ENCODE measurements at regions not wholly inside any gene's neighbourhood (a gene's known extent, or its start where the extent isn't known, plus 50 kb on each side); places are given as distances from the start of the nearest gene placed in this dataset.
"Not testable (repeated sequence)": the region's sequence is repeated elsewhere in the genome, so short reads cannot be mapped to it uniquely, and the experiment has no call there.

DNA sequence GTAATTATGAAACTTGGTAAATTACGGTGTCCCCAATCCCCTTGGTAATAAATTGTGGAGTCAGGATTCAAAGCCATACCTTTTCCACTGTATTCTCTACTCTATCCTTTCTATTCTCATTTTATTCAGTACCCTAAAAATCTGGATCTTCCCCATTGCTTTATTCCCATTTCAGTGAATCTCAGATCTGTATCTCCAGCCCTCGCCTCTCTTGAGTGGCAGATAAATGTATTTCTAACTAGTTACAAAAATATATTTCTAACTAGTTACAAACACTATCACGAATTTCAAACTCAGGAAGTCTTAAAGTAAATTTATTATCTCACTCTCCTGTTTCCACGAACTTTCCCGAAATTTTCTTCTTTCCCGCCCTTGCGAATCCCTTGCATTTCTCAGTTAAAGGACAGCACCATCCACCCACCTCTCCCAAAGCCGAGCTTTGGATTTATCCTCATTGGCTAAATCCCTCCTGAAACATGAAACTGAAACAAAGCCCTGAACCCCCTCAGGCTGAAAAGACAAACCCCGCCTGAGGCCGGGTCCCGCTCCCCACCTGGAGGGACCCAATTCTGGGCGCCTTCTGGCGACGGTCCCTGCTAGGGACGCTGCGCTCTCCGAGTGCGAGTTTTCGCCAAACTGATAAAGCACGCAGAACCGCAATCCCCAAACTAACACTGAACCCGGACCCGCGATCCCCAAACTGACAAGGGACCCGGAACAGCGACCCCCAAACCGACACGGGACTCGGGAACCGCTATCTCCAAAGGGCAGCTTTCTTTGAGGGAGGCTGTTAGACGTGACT lies 164.3 kb upstream of the PABPC3 start:
- TF ChIP-seq ZNF224 (CRISPR knock-in tag; IDR thresholded peaks at IDR 0.05) (no peak), MEF2D (CRISPR knock-in tag; IDR thresholded peaks at IDR 0.05) (no peak), NR2F6 (IDR thresholded peaks at IDR 0.05) (no peak), NR2F6 (CRISPR knock-in tag; IDR thresholded peaks at IDR 0.05) (no peak), ZFP1 (CRISPR knock-in tag; IDR thresholded peaks at IDR 0.05) (no peak), MXD4 (CRISPR knock-in tag; IDR thresholded peaks at IDR 0.05) (no peak)
- TF ChIP-seq, protein P1, sequence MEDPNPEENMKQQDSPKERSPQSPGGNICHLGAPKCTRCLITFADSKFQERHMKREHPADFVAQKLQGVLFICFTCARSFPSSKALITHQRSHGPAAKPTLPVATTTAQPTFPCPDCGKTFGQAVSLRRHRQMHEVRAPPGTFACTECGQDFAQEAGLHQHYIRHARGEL (CRISPR knock-in tag; IDR thresholded peaks at IDR 0.05), result no peak
- TF ChIP-seq, protein P2, sequence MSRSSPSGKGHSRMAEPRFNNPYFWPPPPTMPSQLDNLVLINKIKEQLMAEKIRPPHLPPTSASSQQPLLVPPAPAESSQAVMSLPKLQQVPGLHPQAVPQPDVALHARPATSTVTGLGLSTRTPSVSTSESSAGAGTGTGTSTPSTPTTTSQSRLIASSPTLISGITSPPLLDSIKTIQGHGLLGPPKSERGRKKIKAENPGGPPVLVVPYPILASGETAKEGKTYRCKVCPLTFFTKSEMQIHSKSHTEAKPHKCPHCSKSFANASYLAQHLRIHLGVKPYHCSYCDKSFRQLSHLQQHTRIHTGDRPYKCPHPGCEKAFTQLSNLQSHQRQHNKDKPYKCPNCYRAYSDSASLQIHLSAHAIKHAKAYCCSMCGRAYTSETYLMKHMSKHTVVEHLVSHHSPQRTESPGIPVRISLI (CRISPR knock-in tag; IDR thresholded peaks at IDR 0.05; ENCODE audit: borderline replicate concordance), result no peak
- TF ChIP-seq, protein P3, sequence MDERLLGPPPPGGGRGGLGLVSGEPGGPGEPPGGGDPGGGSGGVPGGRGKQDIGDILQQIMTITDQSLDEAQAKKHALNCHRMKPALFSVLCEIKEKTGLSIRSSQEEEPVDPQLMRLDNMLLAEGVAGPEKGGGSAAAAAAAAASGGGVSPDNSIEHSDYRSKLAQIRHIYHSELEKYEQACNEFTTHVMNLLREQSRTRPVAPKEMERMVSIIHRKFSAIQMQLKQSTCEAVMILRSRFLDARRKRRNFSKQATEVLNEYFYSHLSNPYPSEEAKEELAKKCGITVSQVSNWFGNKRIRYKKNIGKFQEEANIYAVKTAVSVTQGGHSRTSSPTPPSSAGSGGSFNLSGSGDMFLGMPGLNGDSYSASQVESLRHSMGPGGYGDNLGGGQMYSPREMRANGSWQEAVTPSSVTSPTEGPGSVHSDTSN (CRISPR knock-in tag; IDR thresholded peaks at IDR 0.05), result no peak
- TF ChIP-seq, protein P4, sequence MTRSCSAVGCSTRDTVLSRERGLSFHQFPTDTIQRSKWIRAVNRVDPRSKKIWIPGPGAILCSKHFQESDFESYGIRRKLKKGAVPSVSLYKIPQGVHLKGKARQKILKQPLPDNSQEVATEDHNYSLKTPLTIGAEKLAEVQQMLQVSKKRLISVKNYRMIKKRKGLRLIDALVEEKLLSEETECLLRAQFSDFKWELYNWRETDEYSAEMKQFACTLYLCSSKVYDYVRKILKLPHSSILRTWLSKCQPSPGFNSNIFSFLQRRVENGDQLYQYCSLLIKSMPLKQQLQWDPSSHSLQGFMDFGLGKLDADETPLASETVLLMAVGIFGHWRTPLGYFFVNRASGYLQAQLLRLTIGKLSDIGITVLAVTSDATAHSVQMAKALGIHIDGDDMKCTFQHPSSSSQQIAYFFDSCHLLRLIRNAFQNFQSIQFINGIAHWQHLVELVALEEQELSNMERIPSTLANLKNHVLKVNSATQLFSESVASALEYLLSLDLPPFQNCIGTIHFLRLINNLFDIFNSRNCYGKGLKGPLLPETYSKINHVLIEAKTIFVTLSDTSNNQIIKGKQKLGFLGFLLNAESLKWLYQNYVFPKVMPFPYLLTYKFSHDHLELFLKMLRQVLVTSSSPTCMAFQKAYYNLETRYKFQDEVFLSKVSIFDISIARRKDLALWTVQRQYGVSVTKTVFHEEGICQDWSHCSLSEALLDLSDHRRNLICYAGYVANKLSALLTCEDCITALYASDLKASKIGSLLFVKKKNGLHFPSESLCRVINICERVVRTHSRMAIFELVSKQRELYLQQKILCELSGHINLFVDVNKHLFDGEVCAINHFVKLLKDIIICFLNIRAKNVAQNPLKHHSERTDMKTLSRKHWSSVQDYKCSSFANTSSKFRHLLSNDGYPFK (CRISPR knock-in tag; IDR thresholded peaks at IDR 0.05; ENCODE audit: borderline replicate concordance), result no peak
- in situ Hi-C loops (cut with HindIII; ENCODE audit: extremely low pct_ligation_motif_present, low pct_unique_long_range_greater_than_20kb), result no loop called here
- Histone ChIP-seq H3K79me2 (ENCODE audit: insufficient read depth, low read length) (no peaks in the 10 kb centered on the region), H2AFZ (ENCODE audit: low read length) (no peak overlapping the region), H3K4me1 (ENCODE audit: insufficient read depth, low read length) (peaks cover 17% of the 10 kb centered on the region), H3K9ac (ENCODE audit: insufficient read depth, low read depth, low read length) (no peak overlapping the region), H3K36me3 (replicated peaks in 1 of 2; ENCODE audit: control insufficient read depth in 1 of 2, insufficient read depth in 2 of 2, low read length in 2 of 2) (no peaks in the 10 kb centered on the region), H3K4me3 (replicated peaks in 1 of 3; ENCODE audit: insufficient read depth in 1 of 3, low read depth in 2 of 3, low read length in 3 of 3) (no peak overlapping the region), H3K27ac (ENCODE audit: extremely low read length, insufficient read depth, low read length) (no peak overlapping the region), H4K20me1 (ENCODE audit: insufficient read depth, low read length) (no peaks in the 10 kb centered on the region), H3K9me3 (ENCODE audit: low read length) (no peaks in the 10 kb centered on the region), H3K4me2 (ENCODE audit: low read depth, low read length) (no peak overlapping the region), H3K27me3 (ENCODE audit: control insufficient read depth in 1 of 2, insufficient read depth in 2 of 2, low read length in 2 of 2) (no peaks in the 10 kb centered on the region; a peak in 1 of 5 replicates)
- WGBS (ENCODE audit: low lambda C conversion rate), result 75% methylated on average over 31 of the region's 31 CpGs
- intact Hi-C loops (cut with micrococcal nuclease; ENCODE audit: unreplicated experiment), result no loop called here
- FAIRE-seq (no peak), DNase-seq (ENCODE audit: low spot score) (no peak), ATAC-seq (no peak)
- CTCF ChIA-PET (ENCODE audit: low intra/inter-chr PET ratio, low total read pairs), result no interaction called here
- no TSS peak for BruUV-seq (replicated peaks)
- POLR2A ChIA-PET, result no interaction called here

DNA sequence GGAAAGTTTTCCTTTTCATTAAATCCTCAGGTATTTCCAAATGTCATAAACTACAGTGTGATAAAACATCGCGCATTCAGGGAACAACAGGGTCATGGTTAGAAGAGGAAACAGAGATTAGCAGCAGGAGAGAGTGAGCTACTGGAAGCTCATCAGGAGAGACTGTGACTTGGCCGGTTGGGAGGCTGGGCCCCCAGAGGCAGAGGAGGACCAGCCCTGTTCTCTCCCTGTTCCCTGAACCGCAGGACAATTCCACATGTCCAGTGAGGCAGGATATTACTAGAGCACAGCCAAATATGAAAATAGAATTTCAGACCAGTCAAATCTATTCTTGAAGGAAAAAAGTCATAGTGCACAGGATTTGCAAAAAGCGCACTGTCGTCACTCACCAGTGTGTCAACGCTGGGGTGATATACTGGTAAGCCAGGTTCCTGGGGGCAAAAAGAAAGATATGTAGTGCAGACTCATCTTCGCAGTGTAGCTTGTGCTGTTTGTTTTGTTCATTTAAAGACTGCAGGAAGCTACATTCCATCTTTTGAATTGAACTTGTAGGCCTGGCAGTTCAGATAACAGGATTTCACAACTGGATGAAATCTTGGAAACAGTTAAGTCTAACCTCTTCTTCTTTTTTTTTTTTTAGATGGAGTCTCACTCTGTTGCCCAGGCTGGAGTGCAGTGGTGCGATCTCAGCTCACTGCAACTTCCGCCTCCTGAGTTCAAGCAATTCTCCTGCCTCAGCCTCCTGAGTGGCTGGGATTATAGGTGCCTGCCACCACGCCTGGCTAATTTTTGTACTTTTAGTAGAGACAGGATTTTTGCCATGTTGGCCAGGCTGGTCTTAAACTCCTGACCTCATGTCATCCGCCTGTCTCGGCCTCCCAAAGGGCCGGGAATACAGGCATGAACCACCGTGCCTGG lies 162.6 kb upstream of the PABPC3 start:
- H3K79me2 ChIP-seq (ENCODE audit: insufficient read depth, low read length); DNase-seq (ENCODE audit: low spot score); FAIRE-seq; H3K4me2 ChIP-seq (ENCODE audit: low read depth, low read length); H3K4me3 ChIP-seq (replicated peaks in 1 of 3; ENCODE audit: insufficient read depth in 1 of 3, low read depth in 2 of 3, low read length in 3 of 3); H2AFZ ChIP-seq (ENCODE audit: low read length); H3K27ac ChIP-seq (ENCODE audit: extremely low read length, insufficient read depth, low read length); H4K20me1 ChIP-seq (ENCODE audit: insufficient read depth, low read length); CTCF ChIA-PET (ENCODE audit: low intra/inter-chr PET ratio, low total read pairs); H3K9ac ChIP-seq (ENCODE audit: insufficient read depth, low read depth, low read length); intact Hi-C loops (cut with micrococcal nuclease; ENCODE audit: unreplicated experiment); H3K36me3 ChIP-seq (replicated peaks in 1 of 2; ENCODE audit: control insufficient read depth in 1 of 2, insufficient read depth in 2 of 2, low read length in 2 of 2); H3K9me3 ChIP-seq (ENCODE audit: low read length); H3K4me1 ChIP-seq (ENCODE audit: insufficient read depth, low read length); in situ Hi-C loops (cut with HindIII; ENCODE audit: extremely low pct_ligation_motif_present, low pct_unique_long_range_greater_than_20kb); POLR2A ChIA-PET; ATAC-seq; BruUV-seq (replicated peaks); H3K27me3 ChIP-seq (ENCODE audit: control insufficient read depth in 1 of 2, insufficient read depth in 2 of 2, low read length in 2 of 2): not testable (repeated sequence)
- 58% methylated on average over 15 of the region's 15 CpGs for WGBS (ENCODE audit: low lambda C conversion rate)
